HEK293T (cell line): ENCODE measurements at regions not wholly inside any gene's neighbourhood (a gene's known extent, or its start where the extent isn't known, plus 50 kb on each side); places are given as distances from the start of the nearest gene placed in this dataset.

Experiments used
- BHLHE40 ChIP-seq: fragments of 450-650 bp; IDR thresholded peaks from 2 replicates; pipeline ENCODE4 v1.6.1; 2016; ENCODE audit warnings: mild to moderate bottlenecking, moderate library complexity, borderline replicate concordance
- CTBP1 ChIP-seq: fragments of 450-650 bp; IDR thresholded peaks from 2 replicates; pipeline ENCODE4 v1.6.1; 2016; ENCODE audit warnings: borderline replicate concordance
- ELF4 ChIP-seq: fragments of 450-650 bp; IDR thresholded peaks from 2 replicates; pipeline ENCODE4 v1.6.1; 2017; ENCODE audit warnings: antibody characterized with exemption
- FOXM1 ChIP-seq: fragments of 450-650 bp; IDR thresholded peaks from 2 replicates; pipeline ENCODE4 v1.6.1; 2017; ENCODE audit warnings: mild to moderate bottlenecking, borderline replicate concordance
- SP1 ChIP-seq: fragments of 450-650 bp; IDR thresholded peaks from 2 replicates; pipeline ENCODE4 v1.6.1; 2017
- SUZ12 ChIP-seq: fragments of 450-650 bp; IDR thresholded peaks from 2 replicates; pipeline ENCODE4 v1.6.1; 2016; ENCODE audit warnings: mild to moderate bottlenecking
- TARDBP ChIP-seq: fragments of 450-650 bp; IDR thresholded peaks from 2 replicates; pipeline ENCODE4 v1.6.1; 2016

DNA sequence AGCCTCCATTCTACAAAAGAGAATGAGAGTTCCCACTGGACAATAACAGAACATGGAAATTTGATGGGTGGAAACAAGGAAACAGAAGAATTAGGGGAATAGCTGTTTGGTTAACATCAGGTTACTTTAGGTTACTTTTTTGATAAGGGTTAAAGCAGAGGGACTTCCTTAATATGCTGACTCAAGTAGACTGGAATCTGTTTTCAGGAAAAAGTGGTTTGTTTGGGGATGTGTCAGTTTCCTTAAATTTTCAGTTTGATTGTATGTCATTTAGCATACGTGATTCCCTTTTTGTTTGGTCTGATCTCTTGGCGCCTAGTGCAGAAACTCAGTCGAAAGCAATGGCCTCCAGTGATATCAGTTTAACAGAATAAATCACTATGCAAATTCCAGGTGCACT is 411.8 kb upstream of the GRM7 start:
- TF ChIP-seq FOXM1 (no peak), SP1 (no peak), TARDBP (no peak), ELF4 (no peak), CTBP1 (no peak), BHLHE40 (no peak), SUZ12 (no peak)
